ENCODE measurements at regions not wholly inside any gene's neighbourhood (a gene's known extent, or its start where the extent isn't known, plus 50 kb on each side); places are given as distances from the start of the nearest gene placed in this dataset.

DNA sequence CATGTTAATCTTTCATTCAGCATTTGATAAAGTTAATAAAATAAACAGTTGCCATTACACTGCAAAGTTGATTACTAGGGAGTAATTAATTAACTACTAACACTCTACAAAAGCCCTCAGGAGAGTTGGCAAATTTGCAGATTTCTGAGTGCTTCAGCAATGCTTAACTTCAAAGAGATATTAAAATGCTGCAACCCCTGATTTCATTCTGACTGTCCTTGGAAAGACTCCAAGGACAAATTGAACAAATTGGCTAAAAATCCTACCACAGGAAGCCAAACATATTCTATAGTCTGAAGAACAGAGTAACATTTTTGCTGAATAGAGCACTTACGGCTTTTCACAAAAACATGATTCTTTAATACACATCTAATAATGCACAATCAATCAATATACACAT lies 1543.0 kb downstream of the SLITRK5 start:
- TF ChIP-seq, protein P1, sequence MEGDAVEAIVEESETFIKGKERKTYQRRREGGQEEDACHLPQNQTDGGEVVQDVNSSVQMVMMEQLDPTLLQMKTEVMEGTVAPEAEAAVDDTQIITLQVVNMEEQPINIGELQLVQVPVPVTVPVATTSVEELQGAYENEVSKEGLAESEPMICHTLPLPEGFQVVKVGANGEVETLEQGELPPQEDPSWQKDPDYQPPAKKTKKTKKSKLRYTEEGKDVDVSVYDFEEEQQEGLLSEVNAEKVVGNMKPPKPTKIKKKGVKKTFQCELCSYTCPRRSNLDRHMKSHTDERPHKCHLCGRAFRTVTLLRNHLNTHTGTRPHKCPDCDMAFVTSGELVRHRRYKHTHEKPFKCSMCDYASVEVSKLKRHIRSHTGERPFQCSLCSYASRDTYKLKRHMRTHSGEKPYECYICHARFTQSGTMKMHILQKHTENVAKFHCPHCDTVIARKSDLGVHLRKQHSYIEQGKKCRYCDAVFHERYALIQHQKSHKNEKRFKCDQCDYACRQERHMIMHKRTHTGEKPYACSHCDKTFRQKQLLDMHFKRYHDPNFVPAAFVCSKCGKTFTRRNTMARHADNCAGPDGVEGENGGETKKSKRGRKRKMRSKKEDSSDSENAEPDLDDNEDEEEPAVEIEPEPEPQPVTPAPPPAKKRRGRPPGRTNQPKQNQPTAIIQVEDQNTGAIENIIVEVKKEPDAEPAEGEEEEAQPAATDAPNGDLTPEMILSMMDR (IDR thresholded peaks at IDR 0.05; ENCODE audit: poor library complexity): no peak
- TF ChIP-seq EZH2 (IDR thresholded peaks at IDR 0.05; ENCODE audit: borderline replicate concordance): no peak
